GM23338 (cell line): ENCODE measurements at regions not wholly inside any gene's neighbourhood (a gene's known extent, or its start where the extent isn't known, plus 50 kb on each side); places are given as distances from the start of the nearest gene placed in this dataset.

Experiments
- CTCF ChIP-seq, 2 experiments: fragments of 200-600 bp in 1 of 2; sonication (generic) in 1 of 2; conservative IDR thresholded peaks; 2 replicates each; pipeline versions ENCODE4 v1.5.1 to v1.6.1; 2016 to 2017; ENCODE audit warnings: antibody characterized with exemption in 2 of 2, low read depth in 2 of 2, mild to moderate bottlenecking in 2 of 2, moderate library complexity in 1 of 2
- POLR2AphosphoS5 ChIP-seq: IDR thresholded peaks from 2 replicates; pipeline ENCODE4 v1.6.1; 2016; ENCODE audit warnings: antibody characterized with exemption, low read depth
- STAT1 ChIP-seq: IDR thresholded peaks from one replicate; pipeline ENCODE4 v1.6.1; 2016; ENCODE audit warnings: antibody characterized with exemption; ENCODE audit not compliant: unreplicated experiment

GRCh38 chr2:181741756-181742155 is 61.4 kb upstream of the NEUROD1 start:
- no peak for TF ChIP-seq CTCF (conservative IDR thresholded peaks at IDR 0.05; ENCODE audit: low read depth in 2 of 2)
- TF ChIP-seq POLR2AphosphoS5: no peak
- no peak for TF ChIP-seq STAT1
